Islet of Langerhans (tissue), 1 donor: ENCODE measurements at regions not wholly inside any gene's neighbourhood (a gene's known extent, or its start where the extent isn't known, plus 50 kb on each side); places are given as distances from the start of the nearest gene placed in this dataset.
"Not testable (repeated sequence)": the region's sequence is repeated elsewhere in the genome, so short reads cannot be mapped to it uniquely, and the experiment has no call there.

Experiments
- FAIRE-seq: peaks from one replicate; lab custom pipeline; 2011; peaks lifted over from hg19 to GRCh38; lab: Jason Lieb, UNC

DNA sequence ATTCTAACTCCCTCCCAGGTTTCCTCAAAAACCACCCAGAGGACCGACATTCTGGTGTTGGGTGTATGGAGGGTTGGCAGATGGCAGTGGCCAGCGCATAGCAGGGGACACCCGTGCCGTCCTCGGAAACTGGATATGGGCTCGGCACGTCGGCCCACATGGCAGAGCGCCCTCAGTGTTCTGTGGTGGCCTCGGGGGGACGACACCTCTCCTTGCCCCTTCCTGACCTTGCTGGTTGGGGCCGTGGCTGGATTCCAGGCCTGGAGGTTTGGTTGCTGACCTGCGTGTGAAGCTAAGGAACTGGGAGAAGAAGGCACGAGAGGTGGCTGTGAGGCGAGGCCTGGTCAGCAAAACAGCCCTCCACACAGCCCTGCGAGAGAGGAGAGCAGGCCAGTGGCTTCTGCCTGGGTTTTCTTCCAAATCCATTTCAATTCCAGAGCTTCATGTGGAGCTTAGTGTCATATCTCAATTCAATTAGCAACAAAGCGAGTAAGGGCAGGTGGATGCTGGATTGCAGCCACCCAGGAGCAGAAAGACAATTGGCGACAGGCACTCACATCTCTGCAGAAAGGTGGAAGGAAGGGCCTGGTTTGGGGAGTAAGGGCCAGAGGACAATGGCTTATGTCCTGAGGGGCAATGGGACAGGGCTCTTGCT, 478.4 kb downstream of the BRD1 start:
- no peak for FAIRE-seq

DNA sequence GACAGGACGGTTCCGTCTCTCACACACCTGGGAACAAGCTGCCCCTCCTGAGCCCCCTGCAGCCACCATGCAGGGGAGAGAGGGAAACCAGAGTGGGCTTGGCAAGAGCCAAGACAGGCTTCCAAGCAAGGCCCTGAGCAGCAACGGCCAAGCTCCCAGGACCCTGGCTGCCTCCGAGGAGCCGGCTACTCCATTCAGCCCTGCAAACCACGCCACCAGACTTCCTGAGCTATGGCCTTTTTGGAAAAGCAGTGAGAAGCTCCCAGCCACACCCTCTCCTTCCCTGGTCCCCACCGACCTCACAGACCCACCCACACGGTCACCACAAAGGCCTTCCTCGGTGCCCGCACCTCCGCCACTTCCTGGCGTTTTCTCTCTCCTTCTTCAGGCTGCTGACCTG, 479.0 kb downstream of the BRD1 start:
- FAIRE-seq: no peak

DNA sequence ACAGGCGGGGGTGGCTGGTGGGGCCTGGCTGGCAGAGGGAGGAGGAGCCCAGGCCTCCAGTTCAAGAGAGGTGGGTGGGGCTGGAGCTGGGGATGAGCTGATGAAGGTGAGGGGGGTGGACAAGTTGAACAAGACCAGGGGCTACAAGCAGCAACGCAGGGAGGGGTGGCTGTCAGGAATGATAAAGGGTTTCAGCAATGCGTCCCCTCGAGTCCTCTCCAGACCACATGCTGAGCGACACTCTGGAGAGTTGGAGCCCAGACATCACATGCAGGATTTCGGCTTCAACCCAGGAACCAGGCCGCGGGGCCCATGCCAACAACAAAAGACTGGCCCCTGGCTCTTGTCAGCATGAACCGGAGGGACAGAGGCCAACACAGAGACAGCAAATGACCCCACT, 480.3 kb downstream of the BRD1 start:
- FAIRE-seq: no peak

- FAIRE-seq: no peak
These were observed 481.8 kb downstream of the BRD1 start for GRCh38 chr22:49345896-49346295.

DNA sequence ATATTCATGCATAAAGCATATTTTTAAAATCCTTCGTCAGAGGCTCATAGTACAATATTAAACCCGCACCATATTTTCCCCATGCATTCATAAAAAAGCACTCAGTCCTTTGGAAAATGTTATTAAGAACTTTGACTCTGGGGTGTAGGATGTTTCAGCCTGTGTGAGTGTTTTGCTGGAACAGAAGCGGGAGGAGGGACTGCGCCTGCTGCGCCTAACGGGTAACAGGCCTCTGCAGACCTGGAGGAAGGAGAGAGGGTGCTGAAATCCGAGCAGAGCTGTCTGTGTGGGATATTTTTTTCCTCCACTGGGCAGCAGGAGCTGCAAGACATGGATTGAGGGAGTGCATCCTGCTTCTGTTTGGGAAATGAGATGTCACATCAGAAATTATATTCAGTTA, 483.0 kb downstream of the BRD1 start:
- no peak for FAIRE-seq

- no peak for FAIRE-seq
These were observed 483.5 kb downstream of the BRD1 start for GRCh38 chr22:49344161-49344560.

DNA sequence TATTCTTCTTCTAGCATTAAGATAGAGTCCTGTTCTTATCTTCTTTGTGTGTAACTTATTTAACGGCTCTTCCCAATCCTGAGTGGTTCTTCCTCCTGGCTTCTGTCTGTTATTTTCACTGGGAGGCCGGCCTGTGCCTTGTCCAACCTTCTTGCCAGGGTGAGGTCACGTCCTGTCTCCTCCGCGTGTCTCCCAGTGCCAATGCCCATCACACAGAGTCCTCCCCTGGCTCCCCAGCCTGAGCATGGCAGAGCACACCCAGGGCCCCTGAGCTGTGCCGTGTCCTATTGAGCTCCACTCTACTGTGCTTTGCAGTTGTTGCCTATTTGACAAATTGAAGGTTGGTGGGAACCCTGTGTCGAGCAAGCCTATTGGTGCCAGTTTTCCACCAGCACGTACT, 487.3 kb downstream of the BRD1 start:
- no peak for FAIRE-seq

- FAIRE-seq: not testable (repeated sequence)
These were observed 491.2 kb downstream of the BRD1 start for GRCh38 chr22:49336483-49336882.

GRCh38 chr22:49334976-49335375, 492.7 kb downstream of the BRD1 start:
- no peak for FAIRE-seq

- no peak for FAIRE-seq
These were observed 493.3 kb downstream of the BRD1 start for GRCh38 chr22:49334449-49334789.

GRCh38 chr22:49333206-49333605, 494.5 kb downstream of the BRD1 start:
- FAIRE-seq: no peak

DNA sequence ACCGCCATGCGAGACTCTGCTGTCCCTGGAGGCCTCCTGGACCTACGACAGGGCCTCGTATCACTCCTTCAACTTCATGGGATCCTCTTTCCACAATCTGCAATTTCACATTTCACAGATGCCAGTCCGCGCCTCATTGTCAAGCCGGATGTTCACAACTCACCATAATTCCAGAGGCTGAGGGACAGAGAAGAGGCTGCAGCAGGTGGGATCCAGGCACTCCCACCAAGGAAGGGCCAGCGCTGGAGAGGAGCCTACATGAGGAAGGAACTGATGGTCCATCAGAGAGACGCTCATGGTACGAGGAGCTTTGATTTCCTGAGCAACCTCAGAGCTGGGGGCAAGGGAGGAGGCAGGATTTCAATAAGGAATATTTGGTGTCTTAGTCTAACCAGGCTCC, 495.0 kb downstream of the BRD1 start:
- no peak for FAIRE-seq

DNA sequence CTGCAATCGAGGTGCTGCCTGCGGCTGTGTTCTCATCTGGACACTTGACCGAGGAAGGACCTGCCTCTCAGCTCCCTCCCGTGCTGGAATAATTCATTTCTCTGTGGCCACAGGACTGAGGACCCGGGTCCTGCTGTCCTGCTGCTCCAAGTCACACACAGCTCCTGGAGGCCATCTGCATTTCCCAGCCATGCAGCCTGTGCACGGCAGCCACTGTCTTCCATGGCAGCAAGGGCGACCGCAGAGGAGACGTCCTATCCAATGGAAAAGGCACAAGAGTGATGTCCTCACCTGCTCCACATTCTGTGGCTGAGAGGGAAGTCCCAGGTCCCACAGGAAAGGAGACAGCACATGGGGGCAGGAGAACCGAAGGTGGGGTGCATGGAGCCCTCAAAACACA, 495.8 kb downstream of the BRD1 start:
- no peak for FAIRE-seq

DNA sequence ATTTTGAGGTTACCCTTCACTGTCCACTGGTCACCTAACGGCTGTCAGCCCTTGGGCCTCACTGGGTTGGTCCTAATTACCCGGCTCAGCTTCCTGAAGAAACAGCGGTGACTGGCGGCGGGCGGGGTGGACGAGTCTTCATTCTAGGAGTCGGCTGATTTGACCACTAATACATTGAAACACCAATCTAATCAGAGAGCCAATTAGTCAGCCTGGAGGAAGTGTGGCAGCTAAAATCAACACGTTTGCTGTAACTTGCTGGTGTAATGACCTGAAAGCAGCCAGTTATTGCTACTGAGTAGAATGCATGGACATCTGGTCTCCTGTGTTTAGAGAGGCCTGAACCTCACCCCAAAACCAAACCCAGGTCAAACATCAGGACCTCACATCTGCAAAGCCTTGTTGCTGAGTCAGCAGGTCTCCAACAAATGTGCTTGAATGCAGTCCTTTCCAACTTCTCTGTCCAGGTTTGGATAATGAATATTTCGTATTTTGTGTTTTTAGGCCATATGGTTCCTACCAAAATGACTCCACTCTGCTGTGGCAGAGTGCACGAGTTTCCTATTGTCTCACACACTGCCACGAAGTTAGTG, 496.4 kb downstream of the BRD1 start:
- FAIRE-seq: no peak

DNA sequence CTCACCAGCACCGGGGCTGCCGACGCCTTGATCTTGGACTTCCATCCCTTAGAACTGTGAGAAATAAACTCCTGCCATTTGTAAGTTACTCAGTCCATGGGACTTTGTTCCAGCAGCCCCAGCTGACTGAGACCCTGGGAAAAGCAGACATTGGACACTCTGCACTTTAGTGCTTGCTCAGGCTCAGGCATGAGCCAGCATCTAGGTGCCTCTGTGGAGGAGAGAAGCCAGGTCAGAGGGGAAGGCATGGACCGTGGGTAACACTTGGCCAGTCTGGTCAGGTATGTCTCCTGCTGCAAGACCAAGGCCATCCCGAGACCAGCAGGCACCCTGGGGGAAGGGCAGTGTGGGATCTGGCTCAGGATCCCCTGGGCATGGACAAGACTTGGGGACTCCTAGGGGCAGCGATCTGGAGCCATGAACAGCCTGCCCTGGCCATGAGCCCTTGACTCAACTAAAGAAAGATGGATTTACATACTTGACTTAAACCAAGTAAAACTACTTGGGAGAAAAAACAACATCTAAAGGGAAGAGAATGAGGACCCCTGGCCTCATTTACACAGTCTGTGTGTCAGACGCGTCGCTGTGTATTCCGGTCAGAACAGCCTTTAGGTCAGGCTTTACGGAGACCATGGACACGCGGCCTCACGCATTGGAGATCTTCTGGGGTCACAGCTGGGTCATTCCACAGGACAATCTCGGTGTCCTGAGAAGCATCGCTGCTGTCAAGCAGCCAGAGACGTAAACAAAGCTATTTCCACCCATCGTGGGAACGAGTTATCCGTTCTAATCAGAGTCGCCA, 497.1 kb downstream of the BRD1 start:
- no peak for FAIRE-seq

DNA sequence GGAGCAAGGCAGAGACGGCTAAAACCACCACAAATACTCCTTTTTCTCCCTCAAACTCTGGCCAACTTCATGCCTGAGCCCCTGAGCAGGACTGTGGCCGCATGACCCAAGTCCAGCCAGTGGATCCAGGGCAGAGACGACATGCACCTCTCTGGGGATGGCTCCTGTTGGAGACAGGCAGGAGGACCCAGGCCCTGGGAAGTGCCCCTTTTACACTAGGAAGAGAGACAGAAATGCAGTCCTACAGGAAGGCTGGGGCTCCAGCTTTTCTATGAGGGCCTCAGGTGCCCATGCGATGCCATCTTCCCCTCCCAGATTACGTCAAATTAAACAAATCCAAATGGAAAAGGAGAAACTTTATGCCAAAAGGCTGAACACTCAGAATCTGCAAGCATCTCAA, 498.0 kb downstream of the BRD1 start:
- no peak for FAIRE-seq

DNA sequence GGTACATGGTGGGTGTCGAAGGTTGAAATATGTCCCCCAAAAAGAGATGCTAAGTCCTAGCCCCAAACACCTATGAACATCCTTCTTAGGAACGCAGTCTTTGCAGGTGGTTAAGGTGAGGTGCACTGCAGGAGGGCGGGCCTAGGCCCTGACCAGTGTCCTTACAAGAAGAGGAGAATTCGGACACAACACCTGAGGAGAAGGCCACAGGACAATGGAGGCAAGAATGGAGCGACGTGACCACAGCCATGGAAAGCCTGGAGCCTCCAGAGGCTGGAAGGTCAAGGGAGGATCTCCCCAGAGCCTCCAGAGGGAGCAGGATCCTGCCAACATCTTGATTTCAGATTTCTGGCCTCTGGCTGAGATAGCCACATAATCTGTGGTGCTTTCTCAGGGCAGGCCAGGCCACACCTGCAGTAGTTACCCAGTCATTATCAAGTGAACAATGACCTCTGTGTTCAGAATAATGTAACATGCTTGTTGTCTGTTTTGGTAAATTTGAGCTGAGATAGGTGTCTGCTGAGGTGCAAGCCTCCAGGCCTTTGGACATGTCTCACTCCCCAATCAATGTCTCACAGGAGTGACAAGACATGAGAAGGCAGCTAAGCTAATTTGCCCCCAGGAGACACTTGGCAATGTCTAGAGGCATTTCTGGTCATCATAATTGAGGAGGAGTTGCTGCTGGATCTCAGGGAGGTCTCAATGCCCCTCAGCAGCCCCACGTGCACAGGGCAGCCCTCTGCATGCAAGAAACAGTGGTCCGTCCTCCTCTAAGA, 498.9 kb downstream of the BRD1 start:
- no peak for FAIRE-seq

- FAIRE-seq: no peak
These were observed 499.6 kb downstream of the BRD1 start for GRCh38 chr22:49328118-49328475.

- FAIRE-seq: no peak
These were observed 500.1 kb downstream of the BRD1 start for GRCh38 chr22:49327411-49328117.

- no peak for FAIRE-seq
These were observed 501.1 kb downstream of the BRD1 start for GRCh38 chr22:49326558-49326957.

DNA sequence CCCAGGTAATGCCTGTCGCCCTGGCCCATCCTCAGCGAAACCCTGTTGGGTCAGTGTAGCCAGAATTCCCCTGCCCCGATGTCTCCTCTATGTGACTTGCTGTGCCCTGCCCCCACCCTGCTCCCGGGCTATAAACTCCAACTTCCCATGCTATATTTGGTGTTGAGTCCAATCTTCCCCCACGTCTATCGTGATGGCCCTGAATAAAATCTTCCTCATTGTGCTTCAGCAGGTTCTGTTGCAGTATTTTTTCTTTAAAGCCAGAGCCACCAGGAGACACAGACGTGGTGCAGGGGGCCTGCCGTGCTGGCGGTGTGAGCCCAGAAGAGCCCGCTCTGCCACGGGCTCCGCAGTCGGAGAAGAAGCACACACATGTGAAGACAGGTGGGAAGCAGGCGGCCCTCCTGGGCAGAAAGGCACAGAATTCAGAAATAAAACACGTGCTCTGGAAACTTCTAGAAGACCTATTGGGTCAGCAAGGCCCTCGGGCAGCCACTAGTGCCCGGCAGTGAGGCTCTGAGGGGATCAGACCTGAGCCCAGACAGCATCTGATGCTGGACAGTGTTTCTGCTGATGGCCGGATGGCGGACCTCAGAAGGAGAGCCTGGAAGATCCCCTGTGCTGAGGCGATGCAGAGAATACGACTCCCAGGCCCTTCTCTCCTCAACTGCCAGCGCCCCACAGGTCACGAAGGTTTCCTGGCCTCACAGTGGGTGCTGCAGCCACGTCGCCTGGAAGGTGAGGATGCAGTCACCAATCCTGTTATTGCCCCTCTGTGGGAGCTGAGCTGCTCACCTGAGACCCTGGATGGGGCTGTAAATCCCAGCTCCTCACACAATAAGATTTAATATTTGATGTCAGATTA, 501.9 kb downstream of the BRD1 start:
- FAIRE-seq: no peak
